Keratinocyte (primary cell): ENCODE measurements at regions not wholly inside any gene's neighbourhood (a gene's known extent, or its start where the extent isn't known, plus 50 kb on each side); places are given as distances from the start of the nearest gene placed in this dataset.

Source experiments
- DNase-seq: peaks from one replicate; pipeline ENCODE4 v3.0.0-alpha.2; 2011; ENCODE audit warnings: low read depth, missing footprints, low spot score
- FAIRE-seq: peaks from 2 replicates; lab custom pipeline; 2011; peaks lifted over from hg19 to GRCh38; lab: Jason Lieb, UNC
- H2AFZ ChIP-seq: 2 replicates; pipeline ENCODE4 v1.6.0; 2012; ENCODE audit warnings: low read length, control low read depth, inconsistent platforms; ENCODE audit not compliant: control insufficient read depth
- H3K27ac ChIP-seq: 2 replicates; pipeline ENCODE4 v1.5.1; 2011; ENCODE audit warnings: low read length; ENCODE audit not compliant: control insufficient read depth, insufficient read depth
- H3K27me3 ChIP-seq: 3 replicates; pipeline ENCODE4 v1.6.0; 2011; ENCODE audit warnings: low read length; ENCODE audit not compliant: control insufficient read depth, insufficient read depth; ENCODE audit errors: extremely low read depth
- H3K36me3 ChIP-seq, 2 experiments: 2 replicates in 1 of 2; 3 replicates in 1 of 2; pipeline ENCODE4 v1.5.1; 2011; ENCODE audit warnings: low read length in 2 of 2, mild to moderate bottlenecking in 1 of 2; ENCODE audit not compliant: control insufficient read depth in 2 of 2, insufficient read depth in 2 of 2; ENCODE audit errors: extremely low read depth in 1 of 2
- H3K4me1 ChIP-seq: 3 replicates; pipeline ENCODE4 v1.5.1; 2011; ENCODE audit warnings: low read length; ENCODE audit not compliant: control insufficient read depth, insufficient read depth; ENCODE audit errors: extremely low read depth
- H3K4me2 ChIP-seq: 3 replicates; pipeline ENCODE4 v1.6.0; 2011; ENCODE audit warnings: low read depth, low read length; ENCODE audit not compliant: control insufficient read depth, insufficient read depth; ENCODE audit errors: extremely low read depth
- H3K4me3 ChIP-seq, 3 experiments: fragments of 200-600 bp in 1 of 3; sonication (generic) in 1 of 3; 2 replicates in 2 of 3; 3 replicates in 1 of 3; pipeline ENCODE4 v1.5.1; 2011 to 2016; ENCODE audit warnings: low read length in 3 of 3, mild to moderate bottlenecking in 3 of 3, control low read depth in 2 of 3, inconsistent platforms in 1 of 3, low read depth in 1 of 3, mixed read lengths in 1 of 3, mixed run types in 1 of 3, moderate library complexity in 1 of 3; ENCODE audit not compliant: control insufficient read depth in 2 of 3, insufficient read depth in 2 of 3; ENCODE audit errors: extremely low read depth in 1 of 3
- H3K79me2 ChIP-seq: 2 replicates; pipeline ENCODE4 v1.6.0; 2012; ENCODE audit warnings: low read length; ENCODE audit not compliant: control insufficient read depth, insufficient read depth
- H3K9ac ChIP-seq: 3 replicates; pipeline ENCODE4 v1.6.0; 2011; ENCODE audit warnings: low read length; ENCODE audit not compliant: control insufficient read depth, insufficient read depth; ENCODE audit errors: extremely low read depth
- H3K9me1 ChIP-seq: 3 replicates; pipeline ENCODE4 v1.6.0; 2011; ENCODE audit warnings: low read length; ENCODE audit not compliant: control insufficient read depth, insufficient read depth; ENCODE audit errors: extremely low read depth
- H3K9me3 ChIP-seq: 2 replicates; pipeline ENCODE4 v1.5.1; 2012; ENCODE audit warnings: low read depth, low read length; ENCODE audit not compliant: control insufficient read depth
- H4K20me1 ChIP-seq: 3 replicates; pipeline ENCODE4 v1.6.0; 2011; ENCODE audit warnings: low read length; ENCODE audit not compliant: control insufficient read depth, insufficient read depth; ENCODE audit errors: extremely low read depth
- EZH2 ChIP-seq: IDR thresholded peaks from one replicate; pipeline ENCODE4 v1.6.1; 2012; ENCODE audit warnings: inconsistent platforms, mild to moderate bottlenecking, low read length, moderate library complexity
- dilution Hi-C: fragments of 300-500 bp; cut with MboI; formaldehyde crosslinking; loops from one replicate; pipeline ENCODE4 v1.7.0; 2020; ENCODE audit warnings: low sequenced_read_pairs; ENCODE audit not compliant: extremely low pct_ligation_motif_present
- TF ChIP-seq, protein P1 (sequence below), 3 experiments: IDR thresholded peaks in 1 of 3; conservative IDR thresholded peaks in 1 of 3; optimal IDR thresholded peaks in 1 of 3; 2 replicates in 2 of 3; 3 replicates in 1 of 3; pipeline versions ENCODE3 to v1.5.1; 2011; ENCODE audit warnings: low read length in 3 of 3, mild to moderate bottlenecking in 3 of 3, moderate library complexity in 2 of 3, control low read depth in 1 of 3, inconsistent platforms in 1 of 3; ENCODE audit not compliant: insufficient read depth in 2 of 3; ENCODE audit errors: extremely low read depth in 1 of 3

DNA sequence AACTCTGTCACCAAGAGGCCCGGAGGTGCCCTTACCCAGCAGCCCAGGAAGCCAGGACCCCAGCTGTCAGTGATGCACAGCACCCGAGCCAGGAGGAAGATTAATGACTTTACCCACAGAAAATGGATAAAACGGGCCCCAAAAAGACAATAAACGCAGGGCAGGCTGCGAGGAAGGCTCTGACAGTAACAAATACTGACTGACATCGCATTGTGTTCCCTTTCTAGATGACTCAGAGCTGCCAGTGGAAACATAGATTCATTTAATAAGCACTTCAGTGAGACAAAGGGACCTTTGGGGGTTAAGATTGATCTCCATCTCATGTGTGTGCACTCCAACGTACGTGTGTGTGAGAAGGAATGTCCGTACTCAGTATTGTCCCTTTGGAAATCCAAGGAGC, 225.3 kb upstream of the PPP2R3A start:
- no peak for FAIRE-seq
- H3K36me3 ChIP-seq, result no peaks in the 10 kb centered on the region

DNA sequence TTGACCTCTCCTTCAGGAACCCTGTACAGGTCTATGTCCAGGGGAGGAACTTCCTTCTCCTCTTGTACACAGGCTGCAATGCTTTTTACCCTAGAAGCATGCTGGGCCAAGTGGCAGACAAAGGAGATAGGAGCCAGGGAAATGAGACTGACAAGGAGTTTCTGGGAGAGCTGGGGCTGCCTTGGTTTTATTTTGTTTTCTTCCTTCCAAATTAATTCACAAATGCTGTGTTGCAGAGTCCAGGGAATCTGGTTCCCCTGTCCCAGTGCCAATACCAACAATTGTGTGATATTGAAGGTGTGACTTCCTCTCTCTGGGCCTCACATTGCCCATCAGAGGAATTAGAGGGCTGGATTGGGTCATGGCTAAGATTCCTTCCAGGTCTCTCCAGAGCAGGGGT, 224.8 kb upstream of the PPP2R3A start:
- H2AFZ ChIP-seq, result no peak overlapping the region
- DNase-seq (no peak), FAIRE-seq (no peak)
- no peaks in the 10 kb centered on the region for H3K4me1 ChIP-seq
- H3K9me3 ChIP-seq, result no peaks in the 10 kb centered on the region
- H3K27ac ChIP-seq, result no peak overlapping the region
- H3K9me1 ChIP-seq, result no peaks in the 10 kb centered on the region
- H3K4me2 ChIP-seq, result no peak overlapping the region
- dilution Hi-C loops, result loop anchor here (25.0 kb wide), 1 partner anchor 147 kb away; no protein-coding TSS in a partner anchor
- H4K20me1 ChIP-seq, result no peaks in the 10 kb centered on the region
- no peak for TF ChIP-seq EZH2
- TF ChIP-seq, protein P1, sequence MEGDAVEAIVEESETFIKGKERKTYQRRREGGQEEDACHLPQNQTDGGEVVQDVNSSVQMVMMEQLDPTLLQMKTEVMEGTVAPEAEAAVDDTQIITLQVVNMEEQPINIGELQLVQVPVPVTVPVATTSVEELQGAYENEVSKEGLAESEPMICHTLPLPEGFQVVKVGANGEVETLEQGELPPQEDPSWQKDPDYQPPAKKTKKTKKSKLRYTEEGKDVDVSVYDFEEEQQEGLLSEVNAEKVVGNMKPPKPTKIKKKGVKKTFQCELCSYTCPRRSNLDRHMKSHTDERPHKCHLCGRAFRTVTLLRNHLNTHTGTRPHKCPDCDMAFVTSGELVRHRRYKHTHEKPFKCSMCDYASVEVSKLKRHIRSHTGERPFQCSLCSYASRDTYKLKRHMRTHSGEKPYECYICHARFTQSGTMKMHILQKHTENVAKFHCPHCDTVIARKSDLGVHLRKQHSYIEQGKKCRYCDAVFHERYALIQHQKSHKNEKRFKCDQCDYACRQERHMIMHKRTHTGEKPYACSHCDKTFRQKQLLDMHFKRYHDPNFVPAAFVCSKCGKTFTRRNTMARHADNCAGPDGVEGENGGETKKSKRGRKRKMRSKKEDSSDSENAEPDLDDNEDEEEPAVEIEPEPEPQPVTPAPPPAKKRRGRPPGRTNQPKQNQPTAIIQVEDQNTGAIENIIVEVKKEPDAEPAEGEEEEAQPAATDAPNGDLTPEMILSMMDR (optimal IDR thresholded peaks at IDR 0.05 in 1 of 3, IDR thresholded peaks at IDR 0.05 in 1 of 3, conservative IDR thresholded peaks at IDR 0.05 in 1 of 3; ENCODE audit: extremely low read depth in 1 of 3, insufficient read depth in 2 of 3, low read length in 3 of 3), result no peak
- no peak overlapping the region for H3K9ac ChIP-seq
- H3K4me3 ChIP-seq, result no peak overlapping the region
- H3K79me2 ChIP-seq, result no peaks in the 10 kb centered on the region
- no peaks in the 10 kb centered on the region for H3K36me3 ChIP-seq
- no peaks in the 10 kb centered on the region for H3K27me3 ChIP-seq

More for the DNA sequence above, 225.3 kb upstream of the PPP2R3A start:
- H4K20me1 ChIP-seq, result no peaks in the 10 kb centered on the region
- H3K79me2 ChIP-seq, result no peaks in the 10 kb centered on the region
- dilution Hi-C loops, result loop anchor here (25.0 kb wide), 1 partner anchor 147 kb away; no protein-coding TSS in a partner anchor
- H3K4me1 ChIP-seq, result no peaks in the 10 kb centered on the region
- H3K4me3 ChIP-seq, result no peak overlapping the region
- H3K27me3 ChIP-seq, result no peaks in the 10 kb centered on the region
- H2AFZ ChIP-seq, result no peak overlapping the region
- no peak overlapping the region for H3K9ac ChIP-seq
- no peak overlapping the region for H3K27ac ChIP-seq
- H3K9me3 ChIP-seq, result no peaks in the 10 kb centered on the region
- H3K4me2 ChIP-seq, result no peak overlapping the region
- H3K9me1 ChIP-seq, result no peaks in the 10 kb centered on the region
- DNase-seq, result no peak
- TF ChIP-seq, protein P1 (optimal IDR thresholded peaks at IDR 0.05 in 1 of 3, IDR thresholded peaks at IDR 0.05 in 1 of 3, conservative IDR thresholded peaks at IDR 0.05 in 1 of 3; ENCODE audit: extremely low read depth in 1 of 3, insufficient read depth in 2 of 3, low read length in 3 of 3), result no peak
- TF ChIP-seq EZH2, result no peak
